ENCODE measurements at regions not wholly inside any gene's neighbourhood (a gene's known extent, or its start where the extent isn't known, plus 50 kb on each side); places are given as distances from the start of the nearest gene placed in this dataset.

DNA sequence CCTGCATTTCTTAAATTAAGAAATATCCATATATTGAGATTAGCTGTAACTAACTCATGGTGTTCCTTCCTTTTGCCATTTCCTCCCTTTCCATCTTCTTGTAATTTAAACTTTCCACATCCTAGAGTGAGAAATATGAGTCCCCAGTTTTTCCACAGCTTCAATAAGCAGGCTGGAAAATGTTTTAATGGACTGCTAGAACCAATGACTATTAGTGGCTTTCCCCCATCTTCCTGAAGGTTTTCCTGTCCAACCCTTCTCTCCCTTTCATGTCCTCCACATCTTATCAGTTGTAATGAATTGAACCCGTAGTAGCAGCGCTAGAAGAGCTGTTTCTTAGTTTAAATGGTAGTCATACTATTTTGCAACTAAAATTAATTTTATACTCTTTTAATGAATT, 145.7 kb downstream of the AHR start:
- Histone ChIP-seq H3K9me3 (ENCODE audit: control insufficient read depth in 1 of 2, insufficient read depth in 1 of 2, low read depth in 1 of 2, low read length in 2 of 2) (no peaks in the 10 kb centered on the region), H3K4me1 (ENCODE audit: control insufficient read depth in 1 of 2, insufficient read depth in 2 of 2, low read length in 2 of 2) (peaks cover 6 to 15% of the 10 kb centered on the region in 2 experiments; a peak in 3 of 4 replicates), H2AFZ (ENCODE audit: low read depth, low read length, poor library complexity, severe bottlenecking) (peak overlapping the region; percentile 42), H3K9me2 (ENCODE audit: insufficient read depth) (no peaks in the 10 kb centered on the region; the same call in 1 of the 2 replicates), H3K4me2 (ENCODE audit: low read length) (peak overlapping the region; percentile 45), H3K27me3 (ENCODE audit: insufficient read depth, low read length) (no peaks in the 10 kb centered on the region), H4K20me1 (ENCODE audit: insufficient read depth) (no peaks in the 10 kb centered on the region), H3K4me3 (replicated peaks in 1 of 2; ENCODE audit: low read depth in 1 of 2, low read length in 2 of 2) (no peak overlapping the region), H3K36me3 (ENCODE audit: control insufficient read depth in 1 of 2, insufficient read depth in 2 of 2, low read length in 2 of 2) (no peaks in the 10 kb centered on the region), H3K27ac (ENCODE audit: low read depth, low read length) (no peak overlapping the region), H3K9ac (ENCODE audit: low read length) (no peak overlapping the region), H3K79me2 (ENCODE audit: insufficient read depth, low read length) (no peaks in the 10 kb centered on the region)
- no peak for DNase-seq (ENCODE audit: low read depth, low spot score)
- RAD21 ChIA-PET (ENCODE audit: low non-redundant PET in 1 of 2, low total read pairs in 2 of 2, uncharacterized antibody in 2 of 2, unreplicated experiment in 2 of 2), result no interaction called here
- intact Hi-C loops (cut with micrococcal nuclease), result no loop called here
- CTCF ChIA-PET, result no interaction called here
- no peak for ATAC-seq
- POLR2A ChIA-PET, result no interaction called here
- TF ChIP-seq SIN3A (IDR thresholded peaks at IDR 0.05; ENCODE audit: low read depth), result no peak
- TF ChIP-seq, protein P1, sequence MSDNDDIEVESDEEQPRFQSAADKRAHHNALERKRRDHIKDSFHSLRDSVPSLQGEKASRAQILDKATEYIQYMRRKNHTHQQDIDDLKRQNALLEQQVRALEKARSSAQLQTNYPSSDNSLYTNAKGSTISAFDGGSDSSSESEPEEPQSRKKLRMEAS (IDR thresholded peaks at IDR 0.05), result no peak
- TF ChIP-seq ZNF274 (IDR thresholded peaks at IDR 0.05; ENCODE audit: low read depth, low read length), result no peak
- TF ChIP-seq, protein P2, sequence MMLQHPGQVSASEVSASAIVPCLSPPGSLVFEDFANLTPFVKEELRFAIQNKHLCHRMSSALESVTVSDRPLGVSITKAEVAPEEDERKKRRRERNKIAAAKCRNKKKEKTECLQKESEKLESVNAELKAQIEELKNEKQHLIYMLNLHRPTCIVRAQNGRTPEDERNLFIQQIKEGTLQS (IDR thresholded peaks at IDR 0.05), result no peak
- TF ChIP-seq CBX3 (IDR thresholded peaks at IDR 0.05; ENCODE audit: low read depth), result no peak
- no peak for TF ChIP-seq REST (IDR thresholded peaks at IDR 0.05; ENCODE audit: low read depth)
- no peak for TF ChIP-seq ZBTB33 (IDR thresholded peaks at IDR 0.05; ENCODE audit: extremely low read depth, insufficient replicate concordance, low read length)
- no peak for TF ChIP-seq ELF1 (IDR thresholded peaks at IDR 0.05; ENCODE audit: borderline replicate concordance, low read depth)
- TF ChIP-seq RAD21 (IDR thresholded peaks at IDR 0.05; ENCODE audit: low read depth), result no peak
- no peak for TF ChIP-seq TCF7L2 (IDR thresholded peaks at IDR 0.05; ENCODE audit: borderline replicate concordance, extremely low read depth, insufficient read depth, insufficient read length)
- no peak for TF ChIP-seq EZH2 (IDR thresholded peaks at IDR 0.05)
- TF ChIP-seq POLR2AphosphoS5 (IDR thresholded peaks at IDR 0.05; ENCODE audit: low read depth, low read length), result no peak
- TF ChIP-seq POLR2A (IDR thresholded peaks at IDR 0.05; ENCODE audit: borderline replicate concordance, extremely low read depth, insufficient read depth, insufficient read length), result no peak
- no TSS peak for BruUV-seq (replicated peaks)
